HL-60 (cell line): ENCODE measurements at regions not wholly inside any gene's neighbourhood (a gene's known extent, or its start where the extent isn't known, plus 50 kb on each side); places are given as distances from the start of the nearest gene placed in this dataset.

Source experiments
- DNase-seq, 2 experiments: peaks; one replicate each; pipeline ENCODE4 v3.0.0-alpha.2; 2010 to 2020; ENCODE audit warnings: low read depth in 1 of 2, low spot score in 1 of 2
- H3K27ac ChIP-seq: fragments of 250-450 bp; sonication (Bioruptor Pico); replicated peaks from 2 replicates; pipeline ENCODE4 v1.5.1; 2020; ENCODE audit warnings: mild to moderate bottlenecking, moderate library complexity
- H3K27me3 ChIP-seq: fragments of 250-450 bp; sonication (Bioruptor Pico); 2 replicates; pipeline ENCODE4 v1.5.1; 2021; ENCODE audit warnings: mild to moderate bottlenecking, moderate library complexity; ENCODE audit not compliant: insufficient read depth, poor library complexity, severe bottlenecking
- H3K4me3 ChIP-seq: replicated peaks from 2 replicates; pipeline ENCODE4 v1.5.1; 2011; ENCODE audit warnings: mild to moderate bottlenecking, control low read depth, low read length; ENCODE audit not compliant: insufficient read depth
- GABPA ChIP-seq: IDR thresholded peaks from 2 replicates; pipeline ENCODE4 v1.6.1; 2012; ENCODE audit warnings: low read depth
- POLR2AphosphoS5 ChIP-seq: IDR thresholded peaks from 2 replicates; pipeline ENCODE4 v1.6.1; 2012; ENCODE audit warnings: low read depth
- REST ChIP-seq: IDR thresholded peaks from 2 replicates; pipeline ENCODE4 v1.6.1; 2012; ENCODE audit warnings: low read depth; ENCODE audit not compliant: insufficient replicate concordance
- SPI1 ChIP-seq: IDR thresholded peaks from 2 replicates; pipeline ENCODE4 v1.6.1; 2012; ENCODE audit warnings: low read depth, mild to moderate bottlenecking, borderline replicate concordance
- TF ChIP-seq, protein P1 (sequence below): IDR thresholded peaks from one replicate; pipeline ENCODE4 v1.5.1; 2011; ENCODE audit warnings: low read length, control low read depth, inconsistent platforms; ENCODE audit not compliant: insufficient read depth

GRCh38 chr2:11031876-11032275, 120.1 kb downstream of the KCNF1 start:
- no peak for DNase-seq
- H3K27ac ChIP-seq = no peak overlapping the region
- H3K4me3 ChIP-seq = no peak overlapping the region
- H3K27me3 ChIP-seq = no peaks in the 10 kb centered on the region
- TF ChIP-seq SPI1 = no peak
- no peak for TF ChIP-seq POLR2AphosphoS5
- TF ChIP-seq, protein P1, sequence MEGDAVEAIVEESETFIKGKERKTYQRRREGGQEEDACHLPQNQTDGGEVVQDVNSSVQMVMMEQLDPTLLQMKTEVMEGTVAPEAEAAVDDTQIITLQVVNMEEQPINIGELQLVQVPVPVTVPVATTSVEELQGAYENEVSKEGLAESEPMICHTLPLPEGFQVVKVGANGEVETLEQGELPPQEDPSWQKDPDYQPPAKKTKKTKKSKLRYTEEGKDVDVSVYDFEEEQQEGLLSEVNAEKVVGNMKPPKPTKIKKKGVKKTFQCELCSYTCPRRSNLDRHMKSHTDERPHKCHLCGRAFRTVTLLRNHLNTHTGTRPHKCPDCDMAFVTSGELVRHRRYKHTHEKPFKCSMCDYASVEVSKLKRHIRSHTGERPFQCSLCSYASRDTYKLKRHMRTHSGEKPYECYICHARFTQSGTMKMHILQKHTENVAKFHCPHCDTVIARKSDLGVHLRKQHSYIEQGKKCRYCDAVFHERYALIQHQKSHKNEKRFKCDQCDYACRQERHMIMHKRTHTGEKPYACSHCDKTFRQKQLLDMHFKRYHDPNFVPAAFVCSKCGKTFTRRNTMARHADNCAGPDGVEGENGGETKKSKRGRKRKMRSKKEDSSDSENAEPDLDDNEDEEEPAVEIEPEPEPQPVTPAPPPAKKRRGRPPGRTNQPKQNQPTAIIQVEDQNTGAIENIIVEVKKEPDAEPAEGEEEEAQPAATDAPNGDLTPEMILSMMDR = no peak
- no peak for TF ChIP-seq REST
- no peak for TF ChIP-seq GABPA

DNA sequence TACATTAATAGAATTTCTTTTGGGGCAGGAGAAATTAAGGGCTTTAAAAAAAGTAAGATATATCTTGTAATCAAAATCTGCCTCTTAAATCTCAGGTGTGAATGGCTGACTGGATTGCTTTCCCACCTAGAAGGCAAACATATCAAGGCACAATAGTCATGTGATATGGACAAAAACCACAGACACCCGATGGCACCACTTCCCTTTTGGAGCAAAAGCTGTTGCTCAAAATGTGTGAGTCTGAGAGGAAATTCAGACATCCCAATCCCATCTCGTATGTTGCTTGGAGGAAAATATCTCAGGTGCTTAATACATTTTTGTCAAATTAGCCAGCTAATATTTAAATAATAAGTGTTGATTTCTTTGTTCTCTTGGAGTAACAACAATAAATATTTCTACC, 120.7 kb downstream of the KCNF1 start:
- H3K27ac ChIP-seq = no peak overlapping the region
- H3K4me3 ChIP-seq = no peak overlapping the region
- no peaks in the 10 kb centered on the region for H3K27me3 ChIP-seq
- no peak for DNase-seq
- TF ChIP-seq SPI1 = peak; percentile 32; the same call in 1 of the 2 replicates
- TF ChIP-seq POLR2AphosphoS5 = no peak

DNA sequence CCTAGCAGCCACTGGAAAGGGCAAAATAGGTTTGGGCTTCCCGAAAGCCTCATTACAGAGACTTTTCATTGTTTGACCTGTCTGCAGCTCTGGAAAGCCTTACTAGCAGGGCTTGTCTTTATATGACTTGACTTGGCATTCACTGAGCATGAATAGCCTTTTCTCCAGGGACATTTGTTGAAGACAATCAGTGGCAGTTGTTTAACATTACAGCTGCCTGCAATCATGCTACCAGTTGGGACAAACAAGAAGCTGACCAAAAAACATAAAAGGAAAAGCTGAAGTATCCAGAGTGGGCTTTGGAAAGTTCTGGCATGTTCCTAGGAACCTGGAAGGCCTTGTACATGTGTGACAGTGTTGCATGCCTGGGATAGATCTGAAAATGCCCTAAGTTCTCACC, 121.4 kb downstream of the KCNF1 start:
- H3K4me3 ChIP-seq = no peak overlapping the region
- TF ChIP-seq, protein P1 = no peak
- no peak for TF ChIP-seq SPI1
- TF ChIP-seq GABPA = no peak
- no peak for TF ChIP-seq REST
- TF ChIP-seq POLR2AphosphoS5 = no peak
- H3K27me3 ChIP-seq = no peaks in the 10 kb centered on the region
- DNase-seq = no peak
- no peak overlapping the region for H3K27ac ChIP-seq

DNA sequence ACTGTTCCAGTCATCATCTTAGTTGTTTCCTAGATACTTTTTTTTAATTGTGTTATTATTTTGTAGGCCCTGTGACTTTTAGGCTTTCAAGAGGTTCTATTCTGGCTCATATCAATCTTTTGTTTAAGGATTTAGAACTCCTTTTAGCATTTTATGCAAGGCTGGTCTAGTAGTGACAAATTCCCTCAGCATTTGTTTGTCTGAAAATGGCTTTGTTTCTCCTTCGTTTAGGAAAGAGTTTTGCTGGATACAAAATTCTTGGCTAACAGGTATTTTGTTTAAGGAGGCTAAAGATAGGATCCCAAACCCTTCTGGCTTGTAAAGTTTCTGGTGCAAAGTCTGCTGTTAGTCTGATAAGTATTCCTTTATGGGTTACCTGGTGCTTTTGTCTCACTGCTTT, 116.6 kb upstream of the SLC66A3 start:
- no peak for TF ChIP-seq REST
- TF ChIP-seq GABPA = no peak
- TF ChIP-seq, protein P1 = no peak
- TF ChIP-seq SPI1 = no peak
- no peak for TF ChIP-seq POLR2AphosphoS5
- no peak overlapping the region for H3K27ac ChIP-seq
- no peak overlapping the region for H3K4me3 ChIP-seq
- DNase-seq = no peak
- H3K27me3 ChIP-seq = no peaks in the 10 kb centered on the region
